T-helper 22 cell (primary cell): ENCODE measurements at regions not wholly inside any gene's neighbourhood (a gene's known extent, or its start where the extent isn't known, plus 50 kb on each side); places are given as distances from the start of the nearest gene placed in this dataset.
"Not testable (repeated sequence)": the region's sequence is repeated elsewhere in the genome, so short reads cannot be mapped to it uniquely, and the experiment has no call there.

ENCODE experiments used
- DNase-seq: peaks from one replicate; pipeline ENCODE4 v3.0.0-alpha.2; 2020; ENCODE audit warnings: low read depth

DNA sequence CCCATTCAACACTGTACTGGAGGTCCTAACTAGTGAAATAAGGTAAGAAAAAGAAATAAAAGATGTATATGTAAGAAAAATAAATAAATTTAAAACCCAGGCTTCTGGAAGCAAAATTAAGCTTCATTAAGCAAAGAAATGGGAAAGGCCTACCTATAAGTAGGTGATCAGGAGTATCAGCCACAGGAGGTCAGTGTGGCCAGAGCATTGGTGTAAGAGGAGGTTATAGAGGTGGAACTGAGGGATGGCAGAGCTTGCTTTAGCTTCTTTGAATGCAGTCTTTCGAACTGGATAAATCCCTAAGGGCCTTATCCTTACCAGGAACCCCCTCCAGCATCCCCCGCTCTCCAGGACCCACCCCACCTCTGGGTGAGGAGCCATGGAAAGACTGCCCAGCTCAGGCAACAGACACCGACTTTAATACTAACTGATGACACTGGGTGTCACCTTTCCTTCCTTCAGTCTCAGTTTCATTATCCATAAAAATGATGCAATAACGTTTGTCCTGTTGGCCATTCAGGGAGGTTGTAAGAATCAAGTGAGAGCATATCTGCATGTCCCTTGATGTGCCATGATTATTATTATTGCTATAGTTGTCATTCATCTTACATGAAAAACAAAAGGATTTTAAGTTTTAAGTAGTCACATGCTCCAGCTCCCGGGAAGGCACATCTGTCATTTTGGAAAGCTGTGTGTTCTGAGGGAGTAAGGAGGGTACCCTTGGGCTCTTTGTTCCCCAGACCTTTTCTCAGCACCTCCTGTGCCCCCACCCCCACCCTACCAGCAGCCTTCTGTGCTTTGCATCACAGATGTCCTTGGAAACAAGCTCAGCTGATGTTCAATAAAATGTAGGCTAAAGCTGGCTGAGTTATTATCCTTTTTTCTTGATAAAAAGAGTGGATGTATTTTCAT is 50.8 kb upstream of the CTNNA1 start:
- no peak for DNase-seq

DNA sequence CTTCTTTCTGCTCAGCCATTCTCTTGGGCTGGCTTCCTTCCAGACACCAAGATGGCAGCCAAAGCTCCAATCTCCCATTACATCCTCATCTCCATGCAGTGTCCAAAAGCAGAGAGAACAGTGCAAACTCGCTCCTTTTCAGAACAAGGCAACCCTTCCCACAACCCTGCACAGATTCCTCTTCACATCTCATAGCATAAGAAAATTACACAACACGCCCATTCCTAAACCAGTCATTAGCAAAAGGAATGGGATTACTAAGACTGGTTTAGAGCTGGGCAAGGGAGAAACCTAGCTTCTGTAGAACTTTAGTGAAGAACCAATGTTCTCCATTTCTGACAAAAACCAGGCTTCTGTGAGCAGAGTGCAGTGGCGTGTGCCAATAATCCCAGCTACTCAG is 51.5 kb upstream of the CTNNA1 start:
- DNase-seq = no peak

GRCh38 chr5:138700581-138701362 is 52.5 kb upstream of the CTNNA1 start:
- no peak for DNase-seq

GRCh38 chr5:138699482-138699881 is 53.7 kb upstream of the CTNNA1 start:
- no peak for DNase-seq

DNA sequence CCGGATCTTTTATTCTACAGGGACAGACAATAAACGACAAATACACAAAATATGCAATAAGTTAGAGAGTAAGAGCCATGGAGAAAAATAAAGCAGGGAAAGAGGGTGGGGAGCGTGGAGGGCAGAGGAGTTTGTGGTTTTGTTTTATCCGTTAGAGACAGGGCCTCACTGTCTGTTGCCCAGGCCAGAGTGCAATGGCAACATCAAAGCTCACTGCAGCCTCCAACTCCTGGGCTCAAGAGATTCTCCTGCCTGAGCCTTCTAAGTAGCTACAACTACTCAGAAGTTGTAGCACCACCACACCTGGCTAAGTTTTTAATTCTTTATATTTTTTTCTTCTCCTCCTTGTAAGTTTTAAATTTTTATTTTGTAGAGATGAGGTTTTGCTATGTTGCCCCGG is 54.5 kb upstream of the CTNNA1 start:
- no peak for DNase-seq

DNA sequence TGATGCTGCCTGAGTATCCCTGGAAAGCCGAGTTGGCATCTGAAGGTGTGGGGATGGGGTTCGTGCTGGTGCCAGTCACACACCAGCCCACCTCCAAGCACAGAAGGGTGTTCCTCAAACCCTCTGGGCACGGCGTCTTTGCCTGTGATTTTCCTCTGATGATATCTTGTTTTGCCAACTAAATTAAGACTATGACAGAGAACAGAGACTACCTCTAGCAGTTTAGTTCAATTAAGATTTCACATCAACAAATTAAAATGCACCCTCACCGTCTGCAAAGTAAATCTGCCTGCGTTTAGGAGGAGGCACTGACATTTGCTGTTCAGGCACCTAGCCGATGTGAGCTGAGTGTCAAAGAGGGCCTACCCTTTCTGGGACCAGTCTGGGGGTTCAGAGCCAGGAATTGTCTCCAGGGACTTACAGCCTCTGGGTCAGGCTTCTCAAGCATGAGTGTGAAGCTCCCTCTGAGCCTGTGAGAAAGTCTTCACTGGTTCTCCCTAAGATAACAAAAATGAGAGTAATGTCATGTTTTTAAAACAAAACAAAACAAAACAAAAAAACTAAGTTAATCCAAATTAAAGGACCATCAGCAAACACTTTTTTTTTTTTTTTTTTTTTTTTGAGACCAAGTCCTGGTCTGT is 55.4 kb upstream of the CTNNA1 start:
- DNase-seq = no peak

DNA sequence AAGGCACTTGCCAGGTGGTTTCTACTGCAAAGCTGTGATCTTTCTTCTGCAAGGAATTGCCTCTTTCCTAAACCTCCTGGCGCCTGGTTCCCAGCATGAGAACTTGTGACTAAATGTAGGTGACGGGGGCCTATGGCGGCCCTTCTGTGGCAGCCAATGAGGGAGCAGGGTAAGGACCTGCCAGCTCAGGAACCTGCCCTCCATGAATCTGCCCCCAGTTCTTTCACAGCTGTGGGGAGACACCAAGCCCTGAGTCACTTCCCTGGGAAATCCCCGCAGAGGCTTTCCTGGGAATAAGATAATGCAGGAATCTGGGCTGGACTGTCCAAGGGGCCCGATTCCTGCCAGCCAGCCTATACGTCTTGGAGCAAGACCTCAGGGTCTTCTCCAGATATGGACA is 56.7 kb upstream of the CTNNA1 start:
- no peak for DNase-seq

- no peak for DNase-seq
These were observed 57.4 kb upstream of the CTNNA1 start for GRCh38 chr5:138695781-138696180.

DNA sequence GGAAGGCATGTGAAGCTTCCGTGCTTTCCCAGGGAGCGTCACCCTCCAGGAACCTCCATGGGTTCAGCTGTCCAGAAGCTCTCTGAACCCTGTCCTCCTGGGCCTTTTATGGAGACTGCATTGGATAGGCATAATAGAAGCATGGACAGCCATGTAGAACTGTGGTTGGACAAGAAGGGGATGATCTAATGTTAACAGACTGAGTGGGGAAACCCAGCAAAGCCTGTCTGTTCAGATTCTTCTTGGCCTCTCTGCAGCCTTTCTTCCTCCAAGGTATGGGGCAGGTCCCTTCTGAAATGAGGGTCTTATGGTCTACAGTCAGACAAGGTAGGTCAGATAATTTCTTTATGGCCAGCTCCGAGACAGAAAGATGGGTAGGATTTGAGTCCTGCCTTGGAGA is 59.1 kb upstream of the CTNNA1 start:
- no peak for DNase-seq

- DNase-seq = no peak
These were observed 60.9 kb upstream of the CTNNA1 start for GRCh38 chr5:138692370-138692769.

DNA sequence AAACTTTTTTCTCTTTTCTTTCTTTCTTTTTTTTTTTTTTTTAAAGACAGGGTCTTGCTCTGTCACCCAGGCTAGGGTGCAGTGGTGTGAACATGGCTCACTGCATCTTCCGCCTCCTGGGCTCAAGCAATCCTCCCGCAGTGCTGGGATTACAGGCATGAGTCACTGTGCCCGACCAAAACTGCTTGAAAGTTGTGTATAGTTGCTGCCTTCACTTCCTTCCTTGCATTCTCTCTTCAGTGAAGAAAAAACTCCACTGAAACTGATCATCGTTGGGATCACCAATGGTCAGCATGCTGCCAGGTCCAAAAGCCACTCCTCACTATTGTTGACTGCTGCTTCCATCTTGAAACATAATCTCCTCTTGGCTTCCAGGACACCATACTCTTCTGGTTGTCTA is 66.6 kb upstream of the CTNNA1 start:
- DNase-seq = no peak

GRCh38 chr5:138685193-138685745 is 68.0 kb upstream of the CTNNA1 start:
- DNase-seq = no peak

- not testable (repeated sequence) for DNase-seq
These were observed 70.8 kb upstream of the CTNNA1 start for GRCh38 chr5:138682462-138682861.

GRCh38 chr5:138678826-138679225 is 74.4 kb upstream of the CTNNA1 start:
- DNase-seq = not testable (repeated sequence)

DNA sequence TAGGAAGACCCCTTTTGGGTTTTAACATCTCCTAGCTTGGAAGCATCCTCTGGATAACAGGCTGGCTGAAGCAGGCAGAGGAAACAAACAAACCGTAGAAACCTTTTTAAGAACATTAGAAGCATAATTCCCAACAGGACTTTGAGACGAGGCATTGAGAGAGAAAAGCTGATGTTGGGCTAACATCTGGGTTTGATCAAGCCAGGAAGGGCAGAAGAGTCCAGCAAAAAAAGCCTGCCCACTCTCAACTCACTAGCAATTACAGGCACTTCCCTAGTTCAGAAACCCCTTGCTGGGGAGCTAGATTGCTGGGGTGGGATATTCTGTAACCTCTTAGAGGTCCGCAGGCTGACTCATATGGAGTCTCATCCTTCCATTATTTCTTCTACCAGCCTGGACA is 75.4 kb upstream of the CTNNA1 start:
- no peak for DNase-seq

- DNase-seq = no peak
These were observed 76.5 kb upstream of the CTNNA1 start for GRCh38 chr5:138676556-138677193.

- DNase-seq = no peak
These were observed 77.2 kb upstream of the CTNNA1 start for GRCh38 chr5:138676002-138676401.

- DNase-seq = no peak
These were observed 84.5 kb upstream of the CTNNA1 start for GRCh38 chr5:138668451-138669380.

- not testable (repeated sequence) for DNase-seq
These were observed 85.4 kb upstream of the CTNNA1 start for GRCh38 chr5:138667782-138668331.

DNA sequence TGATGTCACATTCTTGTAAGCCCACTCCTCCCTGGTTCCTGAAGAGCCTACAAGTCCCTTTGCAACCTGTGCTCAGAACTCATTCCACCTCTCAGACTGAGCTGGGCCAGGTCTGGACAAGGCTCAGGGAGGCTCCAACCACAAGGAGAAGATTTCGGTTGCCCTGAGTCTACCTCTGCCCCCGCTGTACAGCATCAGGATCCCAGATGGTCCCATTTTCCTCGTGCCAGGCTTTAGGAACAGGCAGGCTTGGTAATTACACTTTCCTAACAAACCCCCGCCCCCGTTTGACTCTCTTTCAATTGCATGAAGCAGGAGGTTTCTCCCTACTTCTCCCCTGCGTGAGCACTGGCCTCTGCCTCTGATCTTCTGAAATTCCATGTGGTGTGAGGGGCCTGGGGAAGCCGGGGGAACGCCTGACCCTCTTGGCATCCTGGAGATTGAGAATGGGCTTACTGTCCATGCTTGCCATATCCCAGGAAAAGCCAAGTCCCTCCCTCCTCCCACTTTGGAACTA is 86.9 kb upstream of the CTNNA1 start:
- no peak for DNase-seq
